Keratinocyte (primary cell): ENCODE measurements at regions not wholly inside any gene's neighbourhood (a gene's known extent, or its start where the extent isn't known, plus 50 kb on each side); places are given as distances from the start of the nearest gene placed in this dataset.

ENCODE experiments used
- DNase-seq: peaks from one replicate; pipeline ENCODE4 v3.0.0-alpha.2; 2011; ENCODE audit warnings: low read depth, missing footprints, low spot score
- FAIRE-seq: peaks from 2 replicates; lab custom pipeline; 2011; peaks lifted over from hg19 to GRCh38; lab: Jason Lieb, UNC
- H2AFZ ChIP-seq: 2 replicates; pipeline ENCODE4 v1.6.0; 2012; ENCODE audit warnings: low read length, control low read depth, inconsistent platforms; ENCODE audit not compliant: control insufficient read depth
- H3K27ac ChIP-seq: 2 replicates; pipeline ENCODE4 v1.5.1; 2011; ENCODE audit warnings: low read length; ENCODE audit not compliant: control insufficient read depth, insufficient read depth
- H3K27me3 ChIP-seq: 3 replicates; pipeline ENCODE4 v1.6.0; 2011; ENCODE audit warnings: low read length; ENCODE audit not compliant: control insufficient read depth, insufficient read depth; ENCODE audit errors: extremely low read depth
- H3K36me3 ChIP-seq, 2 experiments: 2 replicates in 1 of 2; 3 replicates in 1 of 2; pipeline ENCODE4 v1.5.1; 2011; ENCODE audit warnings: low read length in 2 of 2, mild to moderate bottlenecking in 1 of 2; ENCODE audit not compliant: control insufficient read depth in 2 of 2, insufficient read depth in 2 of 2; ENCODE audit errors: extremely low read depth in 1 of 2
- H3K4me1 ChIP-seq: 3 replicates; pipeline ENCODE4 v1.5.1; 2011; ENCODE audit warnings: low read length; ENCODE audit not compliant: control insufficient read depth, insufficient read depth; ENCODE audit errors: extremely low read depth
- H3K4me2 ChIP-seq: 3 replicates; pipeline ENCODE4 v1.6.0; 2011; ENCODE audit warnings: low read depth, low read length; ENCODE audit not compliant: control insufficient read depth, insufficient read depth; ENCODE audit errors: extremely low read depth
- H3K4me3 ChIP-seq, 3 experiments: fragments of 200-600 bp in 1 of 3; sonication (generic) in 1 of 3; 2 replicates in 2 of 3; 3 replicates in 1 of 3; pipeline ENCODE4 v1.5.1; 2011 to 2016; ENCODE audit warnings: low read length in 3 of 3, mild to moderate bottlenecking in 3 of 3, control low read depth in 2 of 3, inconsistent platforms in 1 of 3, low read depth in 1 of 3, mixed read lengths in 1 of 3, mixed run types in 1 of 3, moderate library complexity in 1 of 3; ENCODE audit not compliant: control insufficient read depth in 2 of 3, insufficient read depth in 2 of 3; ENCODE audit errors: extremely low read depth in 1 of 3
- H3K79me2 ChIP-seq: 2 replicates; pipeline ENCODE4 v1.6.0; 2012; ENCODE audit warnings: low read length; ENCODE audit not compliant: control insufficient read depth, insufficient read depth
- H3K9ac ChIP-seq: 3 replicates; pipeline ENCODE4 v1.6.0; 2011; ENCODE audit warnings: low read length; ENCODE audit not compliant: control insufficient read depth, insufficient read depth; ENCODE audit errors: extremely low read depth
- H3K9me1 ChIP-seq: 3 replicates; pipeline ENCODE4 v1.6.0; 2011; ENCODE audit warnings: low read length; ENCODE audit not compliant: control insufficient read depth, insufficient read depth; ENCODE audit errors: extremely low read depth
- H3K9me3 ChIP-seq: 2 replicates; pipeline ENCODE4 v1.5.1; 2012; ENCODE audit warnings: low read depth, low read length; ENCODE audit not compliant: control insufficient read depth
- H4K20me1 ChIP-seq: 3 replicates; pipeline ENCODE4 v1.6.0; 2011; ENCODE audit warnings: low read length; ENCODE audit not compliant: control insufficient read depth, insufficient read depth; ENCODE audit errors: extremely low read depth
- CTCF ChIP-seq, 3 experiments: IDR thresholded peaks in 1 of 3; conservative IDR thresholded peaks in 1 of 3; optimal IDR thresholded peaks in 1 of 3; 2 replicates in 2 of 3; 3 replicates in 1 of 3; pipeline versions ENCODE3 to v1.5.1; 2011; ENCODE audit warnings: low read length in 3 of 3, mild to moderate bottlenecking in 3 of 3, moderate library complexity in 2 of 3, control low read depth in 1 of 3, inconsistent platforms in 1 of 3; ENCODE audit not compliant: insufficient read depth in 2 of 3; ENCODE audit errors: extremely low read depth in 1 of 3
- EZH2 ChIP-seq: IDR thresholded peaks from one replicate; pipeline ENCODE4 v1.6.1; 2012; ENCODE audit warnings: inconsistent platforms, mild to moderate bottlenecking, low read length, moderate library complexity
- dilution Hi-C: fragments of 300-500 bp; cut with MboI; formaldehyde crosslinking; loops from one replicate; pipeline ENCODE4 v1.7.0; 2020; ENCODE audit warnings: low sequenced_read_pairs; ENCODE audit not compliant: extremely low pct_ligation_motif_present

- no peaks in the 10 kb centered on the region for H3K79me2 ChIP-seq
- dilution Hi-C loops = no loop called here
- H2AFZ ChIP-seq = no peak overlapping the region
- FAIRE-seq (no peak), DNase-seq (no peak)
- no peaks in the 10 kb centered on the region for H4K20me1 ChIP-seq
- H3K9me3 ChIP-seq = no peaks in the 10 kb centered on the region
- H3K9me1 ChIP-seq = no peaks in the 10 kb centered on the region
- no peak overlapping the region for H3K27ac ChIP-seq
- TF ChIP-seq CTCF (optimal IDR thresholded peaks at IDR 0.05 in 1 of 3, IDR thresholded peaks at IDR 0.05 in 1 of 3, conservative IDR thresholded peaks at IDR 0.05 in 1 of 3; ENCODE audit: extremely low read depth in 1 of 3, insufficient read depth in 2 of 3, low read length in 3 of 3) (no peak), EZH2 (no peak)
- H3K4me1 ChIP-seq = peaks cover 26% of the 10 kb centered on the region
- no peak overlapping the region for H3K9ac ChIP-seq
- no peak overlapping the region for H3K4me2 ChIP-seq
- no peaks in the 10 kb centered on the region for H3K27me3 ChIP-seq
- no peak overlapping the region for H3K4me3 ChIP-seq
- H3K36me3 ChIP-seq = no peaks in the 10 kb centered on the region
These were observed 944.2 kb downstream of the EFNB2 start for GRCh38 chr13:105591277-105591676.

- H4K20me1 ChIP-seq = no peaks in the 10 kb centered on the region
- H3K4me2 ChIP-seq = peak overlapping the region; percentile 43
- no peak overlapping the region for H3K9ac ChIP-seq
- no peaks in the 10 kb centered on the region for H3K9me3 ChIP-seq
- peak; percentile 98 for FAIRE-seq
- H3K79me2 ChIP-seq = no peaks in the 10 kb centered on the region
- no peak overlapping the region for H3K27ac ChIP-seq
- DNase-seq = peak; percentile 77
- dilution Hi-C loops = no loop called here
- H3K36me3 ChIP-seq = no peaks in the 10 kb centered on the region
- TF ChIP-seq CTCF (optimal IDR thresholded peaks at IDR 0.05 in 1 of 3, IDR thresholded peaks at IDR 0.05 in 1 of 3, conservative IDR thresholded peaks at IDR 0.05 in 1 of 3; ENCODE audit: extremely low read depth in 1 of 3, insufficient read depth in 2 of 3, low read length in 3 of 3) = no peak
- no peak for TF ChIP-seq EZH2
- no peak overlapping the region for H2AFZ ChIP-seq
- peaks cover 26% of the 10 kb centered on the region for H3K4me1 ChIP-seq
- no peak overlapping the region for H3K4me3 ChIP-seq
- no peaks in the 10 kb centered on the region for H3K27me3 ChIP-seq
- H3K9me1 ChIP-seq = no peaks in the 10 kb centered on the region
These were observed 947.7 kb downstream of the EFNB2 start for GRCh38 chr13:105587786-105588185.
